Lower lobe of right lung (tissue), 2 donors: ENCODE measurements at regions not wholly inside any gene's neighbourhood (a gene's known extent, or its start where the extent isn't known, plus 50 kb on each side); places are given as distances from the start of the nearest gene placed in this dataset.

Experiments
- ATAC-seq, 2 donors: fragments of 200-7000 bp; cut with Tn5 transposase; one replicate each; pipeline ENCODE4 v1.9.1; 2020 to 2022; ENCODE audit warnings: mild to moderate bottlenecking in 2 of 2, moderate library complexity in 2 of 2
- DNase-seq: peaks from one replicate; pipeline ENCODE4 v3.0.0-alpha.2; 2020
- H3K27ac ChIP-seq: fragments of 200-600 bp; one replicate; pipeline ENCODE4 v1.8.0; 2022
- H3K27me3 ChIP-seq: fragments of 200-600 bp; one replicate; pipeline ENCODE4 v1.8.0; 2022; ENCODE audit warnings: low read depth
- H3K36me3 ChIP-seq: fragments of 200-600 bp; one replicate; pipeline ENCODE4 v1.8.0; 2022; ENCODE audit warnings: mild to moderate bottlenecking
- H3K4me1 ChIP-seq: fragments of 200-600 bp; one replicate; pipeline ENCODE4 v1.8.0; 2022
- H3K4me3 ChIP-seq: fragments of 200-600 bp; one replicate; pipeline ENCODE4 v1.8.0; 2022; ENCODE audit warnings: mild to moderate bottlenecking
- H3K9me3 ChIP-seq: fragments of 200-600 bp; one replicate; pipeline ENCODE4 v1.8.0; 2022
- intact Hi-C: fragments of 100-400 bp; cut with DNase I; formaldehyde crosslinking; loops from one replicate; pipeline ENCODE4 v1.11.0; 2022
- TF ChIP-seq, protein P1 (sequence below): fragments of 200-600 bp; IDR thresholded peaks from one replicate; pipeline ENCODE4 v1.8.0; 2022; ENCODE audit warnings: antibody characterized with exemption, mild to moderate bottlenecking
- donor health status: DM: no; HTN: yes; CAD: no; lungs with severe emphysema.

DNA sequence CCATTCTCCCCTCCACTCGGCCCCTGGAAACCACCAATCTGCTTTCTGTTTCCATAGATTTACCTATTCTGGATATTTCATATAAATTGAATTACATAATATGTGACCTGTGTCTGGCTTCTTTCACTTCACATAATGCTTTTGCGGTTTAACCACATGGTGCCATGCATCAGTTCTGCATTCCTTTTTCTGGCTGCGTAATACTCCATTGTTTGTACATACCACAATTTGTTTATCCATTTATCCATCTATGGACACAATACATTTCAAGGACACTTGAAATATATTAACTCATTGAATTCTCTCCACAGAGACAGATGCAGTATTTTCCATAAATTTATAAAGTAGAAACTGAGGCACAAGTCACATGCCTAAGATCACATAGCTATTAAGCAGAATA is 110.3 kb upstream of the ETV6 start:
- Histone ChIP-seq H3K27me3 (no peaks in the 10 kb centered on the region), H3K9me3 (no peaks in the 10 kb centered on the region), H3K36me3 (no peaks in the 10 kb centered on the region), H3K4me3 (no peak overlapping the region), H3K27ac (no peak overlapping the region), H3K4me1 (no peaks in the 10 kb centered on the region)
- DNase-seq (no peak), ATAC-seq (no peak)
- TF ChIP-seq, protein P1, sequence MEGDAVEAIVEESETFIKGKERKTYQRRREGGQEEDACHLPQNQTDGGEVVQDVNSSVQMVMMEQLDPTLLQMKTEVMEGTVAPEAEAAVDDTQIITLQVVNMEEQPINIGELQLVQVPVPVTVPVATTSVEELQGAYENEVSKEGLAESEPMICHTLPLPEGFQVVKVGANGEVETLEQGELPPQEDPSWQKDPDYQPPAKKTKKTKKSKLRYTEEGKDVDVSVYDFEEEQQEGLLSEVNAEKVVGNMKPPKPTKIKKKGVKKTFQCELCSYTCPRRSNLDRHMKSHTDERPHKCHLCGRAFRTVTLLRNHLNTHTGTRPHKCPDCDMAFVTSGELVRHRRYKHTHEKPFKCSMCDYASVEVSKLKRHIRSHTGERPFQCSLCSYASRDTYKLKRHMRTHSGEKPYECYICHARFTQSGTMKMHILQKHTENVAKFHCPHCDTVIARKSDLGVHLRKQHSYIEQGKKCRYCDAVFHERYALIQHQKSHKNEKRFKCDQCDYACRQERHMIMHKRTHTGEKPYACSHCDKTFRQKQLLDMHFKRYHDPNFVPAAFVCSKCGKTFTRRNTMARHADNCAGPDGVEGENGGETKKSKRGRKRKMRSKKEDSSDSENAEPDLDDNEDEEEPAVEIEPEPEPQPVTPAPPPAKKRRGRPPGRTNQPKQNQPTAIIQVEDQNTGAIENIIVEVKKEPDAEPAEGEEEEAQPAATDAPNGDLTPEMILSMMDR, result no peak
- intact Hi-C loops, result no loop called here

DNA sequence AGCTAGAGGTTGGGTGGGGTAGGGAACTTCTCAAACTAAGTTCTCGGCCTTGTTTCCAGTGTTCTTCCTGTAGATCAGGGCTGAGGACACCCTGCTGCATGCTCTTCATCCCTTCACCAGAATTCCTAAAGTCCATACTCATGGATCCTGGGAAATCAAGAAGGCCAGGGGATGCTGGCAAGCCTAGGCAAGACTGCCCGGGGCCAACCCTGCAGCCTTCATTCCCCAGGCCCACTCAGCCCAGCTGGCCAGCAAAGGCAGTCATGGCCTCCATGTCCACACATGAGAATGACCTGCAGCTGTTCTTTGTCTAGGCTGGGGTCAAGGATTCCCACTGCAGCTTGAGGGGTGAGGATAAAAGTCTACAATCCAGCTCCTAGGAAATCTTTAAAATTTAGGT is 109.3 kb upstream of the ETV6 start:
- TF ChIP-seq, protein P1, result no peak
- no peaks in the 10 kb centered on the region for H3K9me3 ChIP-seq
- no peak overlapping the region for H3K4me3 ChIP-seq
- H3K36me3 ChIP-seq, result no peaks in the 10 kb centered on the region
- ATAC-seq, result no peak
- no peak overlapping the region for H3K27ac ChIP-seq
- no peak for DNase-seq
- H3K4me1 ChIP-seq, result peaks cover 2% of the 10 kb centered on the region
- intact Hi-C loops, result no loop called here
- no peaks in the 10 kb centered on the region for H3K27me3 ChIP-seq

DNA sequence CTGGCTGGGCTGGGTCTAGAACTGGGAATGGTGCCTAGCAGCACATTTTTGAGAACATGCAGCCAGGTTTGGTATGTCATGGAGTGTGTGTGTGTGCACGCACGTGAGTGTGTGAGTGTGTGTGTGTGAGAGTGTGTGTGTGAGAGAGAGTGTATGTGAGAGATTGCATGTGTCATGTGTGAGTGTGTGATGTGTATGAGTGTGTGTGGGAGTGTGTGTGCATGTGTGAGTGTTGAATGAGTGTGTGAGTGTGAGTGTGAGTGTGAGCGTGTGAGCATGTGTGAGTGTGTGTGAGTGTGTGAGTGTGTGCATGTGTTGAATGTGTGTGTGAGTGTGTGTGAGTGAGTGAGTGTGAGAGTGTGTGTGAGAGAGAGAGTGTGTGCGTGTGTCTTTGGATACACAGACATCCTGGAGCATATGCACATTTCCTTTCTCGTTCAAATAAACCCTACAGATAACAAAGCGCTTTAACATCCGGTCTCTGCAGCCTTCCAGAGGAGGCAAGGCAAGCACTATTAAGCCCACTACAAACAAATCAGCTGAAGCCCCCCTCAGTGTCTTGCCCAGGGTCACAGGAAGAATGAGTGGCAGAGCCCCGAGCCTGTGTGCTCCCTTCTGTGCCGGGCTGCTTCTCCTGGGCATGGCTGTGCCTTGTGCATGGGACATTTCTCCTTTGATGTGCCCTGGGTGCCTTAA is 108.7 kb upstream of the ETV6 start:
- H3K9me3 ChIP-seq, result no peaks in the 10 kb centered on the region
- intact Hi-C loops, result no loop called here
- H3K27ac ChIP-seq, result no peak overlapping the region
- no peaks in the 10 kb centered on the region for H3K27me3 ChIP-seq
- no peak overlapping the region for H3K4me3 ChIP-seq
- H3K36me3 ChIP-seq, result no peaks in the 10 kb centered on the region
- TF ChIP-seq, protein P1, result no peak
- peaks cover 8% of the 10 kb centered on the region for H3K4me1 ChIP-seq
- no peak for ATAC-seq
- no peak for DNase-seq

DNA sequence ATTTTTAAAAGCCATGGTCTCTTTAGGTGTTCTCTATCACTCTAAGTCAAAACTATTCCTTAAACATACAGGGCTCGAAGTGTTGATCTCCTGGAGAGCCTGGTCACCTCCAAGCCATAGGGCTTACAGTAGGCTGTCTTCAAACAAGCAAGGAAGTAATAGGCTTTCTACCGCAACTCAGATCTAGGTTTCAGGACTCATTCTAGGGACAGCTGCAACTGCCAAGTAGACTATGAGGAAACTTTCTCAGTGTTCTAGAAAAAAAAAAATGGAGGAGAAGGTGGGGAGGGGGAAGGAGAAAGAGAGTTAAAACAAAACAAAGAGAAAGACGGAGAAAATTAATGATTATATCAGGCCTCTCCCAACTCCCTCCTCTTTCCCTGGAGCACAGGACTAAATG is 106.9 kb upstream of the ETV6 start:
- DNase-seq, result no peak
- TF ChIP-seq, protein P1, result no peak
- H3K27ac ChIP-seq, result no peak overlapping the region
- intact Hi-C loops, result no loop called here
- H3K4me1 ChIP-seq, result peaks cover 10% of the 10 kb centered on the region
- no peaks in the 10 kb centered on the region for H3K27me3 ChIP-seq
- ATAC-seq, result no peak
- no peak overlapping the region for H3K4me3 ChIP-seq
- no peaks in the 10 kb centered on the region for H3K9me3 ChIP-seq
- H3K36me3 ChIP-seq, result no peaks in the 10 kb centered on the region

DNA sequence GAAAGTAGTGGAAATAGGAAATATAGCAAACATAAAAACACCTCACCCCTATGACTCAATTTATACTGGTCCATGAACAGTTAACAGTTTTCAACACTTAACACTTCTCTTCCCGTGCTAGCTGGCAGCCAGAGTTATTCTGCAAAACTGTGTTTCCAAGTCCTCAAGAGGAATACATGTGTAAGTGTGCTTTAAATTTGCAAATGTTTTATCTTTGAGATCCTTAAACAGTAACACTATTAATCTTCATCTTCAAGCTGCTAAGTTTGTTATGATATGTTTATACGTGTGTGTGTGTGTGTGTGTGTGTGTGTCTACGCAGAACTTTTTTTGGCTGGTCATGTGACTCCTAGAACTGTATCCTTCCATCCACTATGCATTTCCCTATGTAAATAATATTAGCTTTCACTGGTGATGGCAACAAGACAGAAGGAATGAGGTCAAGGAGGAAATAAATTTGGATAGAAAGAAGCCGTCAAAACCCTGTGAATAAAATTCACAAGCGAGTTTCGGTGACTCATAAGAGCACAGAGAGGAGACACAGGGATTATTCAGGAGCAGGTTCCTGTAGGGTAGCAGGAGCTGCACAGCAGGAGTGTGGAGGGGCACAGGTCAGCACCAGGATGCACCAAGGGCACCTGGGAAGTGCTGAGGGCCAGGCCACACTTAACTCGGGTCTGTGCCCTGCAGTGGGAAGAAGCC is 105.9 kb upstream of the ETV6 start:
- ATAC-seq (no peak), DNase-seq (no peak)
- Histone ChIP-seq H3K4me1 (peaks cover 10% of the 10 kb centered on the region), H3K9me3 (no peaks in the 10 kb centered on the region), H3K4me3 (no peak overlapping the region), H3K27ac (no peak overlapping the region), H3K36me3 (no peaks in the 10 kb centered on the region), H3K27me3 (no peaks in the 10 kb centered on the region)
- intact Hi-C loops, result no loop called here
- TF ChIP-seq, protein P1, result no peak
